WERI-Rb-1 (cell line): ENCODE measurements at regions not wholly inside any gene's neighbourhood (a gene's known extent, or its start where the extent isn't known, plus 50 kb on each side); places are given as distances from the start of the nearest gene placed in this dataset.

Experiments
- DNase-seq: peaks from one replicate; pipeline ENCODE4 v3.0.0-alpha.2; 2020
- H3K27ac ChIP-seq: fragments of 250-450 bp; sonication (Bioruptor Pico); 2 replicates; pipeline ENCODE4 v1.5.1; 2020; ENCODE audit warnings: mild to moderate bottlenecking, moderate library complexity
- H3K27me3 ChIP-seq: fragments of 250-450 bp; sonication (Bioruptor Pico); 2 replicates; pipeline ENCODE4 v1.5.1; 2021; ENCODE audit warnings: mild to moderate bottlenecking, low read depth, moderate library complexity; ENCODE audit not compliant: insufficient read depth, severe bottlenecking
- H3K36me3 ChIP-seq: fragments of 250-450 bp; sonication (Bioruptor Pico); 2 replicates; pipeline ENCODE4 v1.5.1; 2020; ENCODE audit warnings: mild to moderate bottlenecking, moderate library complexity
- H3K4me3 ChIP-seq: 2 replicates; pipeline ENCODE4 v1.5.1; 2011; ENCODE audit warnings: low read depth, mild to moderate bottlenecking, control low read depth, low read length
- H3K9me3 ChIP-seq: fragments of 250-450 bp; sonication (Bioruptor Pico); 2 replicates; pipeline ENCODE4 v1.5.1; 2021; ENCODE audit warnings: mild to moderate bottlenecking, moderate library complexity; ENCODE audit not compliant: severe bottlenecking
- CTCF ChIP-seq: IDR thresholded peaks from 2 replicates; pipeline ENCODE4 v1.5.1; 2011; ENCODE audit warnings: low read depth, mild to moderate bottlenecking, control low read depth, inconsistent platforms, low read length

- no peak overlapping the region for H3K4me3 ChIP-seq
- no peak for TF ChIP-seq CTCF
- no peak for DNase-seq
- H3K27me3 ChIP-seq = peaks cover 39% of the 10 kb centered on the region
- H3K27ac ChIP-seq = no peak overlapping the region
- H3K9me3 ChIP-seq = no peaks in the 10 kb centered on the region
- no peaks in the 10 kb centered on the region for H3K36me3 ChIP-seq
Observed at GRCh38 chr5:135650081-135650480, 71.3 kb upstream of the CXCL14 start.

GRCh38 chr5:135649435-135649834, 70.6 kb upstream of the CXCL14 start:
- H3K27ac ChIP-seq = no peak overlapping the region
- DNase-seq = no peak
- no peaks in the 10 kb centered on the region for H3K9me3 ChIP-seq
- H3K36me3 ChIP-seq = no peaks in the 10 kb centered on the region
- no peak for TF ChIP-seq CTCF
- no peak overlapping the region for H3K4me3 ChIP-seq
- peaks cover 44% of the 10 kb centered on the region for H3K27me3 ChIP-seq

- H3K27me3 ChIP-seq = peaks cover 47% of the 10 kb centered on the region
- no peaks in the 10 kb centered on the region for H3K9me3 ChIP-seq
- no peak overlapping the region for H3K4me3 ChIP-seq
- no peaks in the 10 kb centered on the region for H3K36me3 ChIP-seq
- no peak for DNase-seq
- TF ChIP-seq CTCF = no peak
- no peak overlapping the region for H3K27ac ChIP-seq
Observed at GRCh38 chr5:135648116-135648515, 69.3 kb upstream of the CXCL14 start.

GRCh38 chr5:135645336-135646180, 66.8 kb upstream of the CXCL14 start:
- TF ChIP-seq CTCF = no peak
- peaks cover 54% of the 10 kb centered on the region for H3K27me3 ChIP-seq
- no peak for DNase-seq

GRCh38 chr5:135644816-135645215, 66.0 kb upstream of the CXCL14 start:
- H3K9me3 ChIP-seq = no peaks in the 10 kb centered on the region
- no peak for TF ChIP-seq CTCF
- H3K27me3 ChIP-seq = peaks cover 55% of the 10 kb centered on the region
- no peaks in the 10 kb centered on the region for H3K36me3 ChIP-seq
- no peak for DNase-seq
- no peak overlapping the region for H3K4me3 ChIP-seq
- no peak overlapping the region for H3K27ac ChIP-seq

More at GRCh38 chr5:135645336-135646180, 66.8 kb upstream of the CXCL14 start:
- H3K27ac ChIP-seq = no peak overlapping the region
- H3K36me3 ChIP-seq = no peaks in the 10 kb centered on the region
- no peak overlapping the region for H3K4me3 ChIP-seq
- H3K9me3 ChIP-seq = no peaks in the 10 kb centered on the region
